Left ventricle myocardium inferior (tissue), 1 donor: ENCODE measurements at regions not wholly inside any gene's neighbourhood (a gene's known extent, or its start where the extent isn't known, plus 50 kb on each side); places are given as distances from the start of the nearest gene placed in this dataset.

Experiments
- DNase-seq: peaks from one replicate; pipeline ENCODE4 v3.0.0-alpha.2; 2020
- H3K27ac ChIP-seq: fragments of 200-600 bp; replicated peaks from 2 replicates; pipeline ENCODE4 v1.8.0; 2021
- H3K27me3 ChIP-seq: fragments of 200-600 bp; 2 replicates; pipeline ENCODE4 v1.8.0; 2021; ENCODE audit warnings: low read depth
- H3K36me3 ChIP-seq: fragments of 200-600 bp; 2 replicates; pipeline ENCODE4 v1.8.0; 2021
- H3K4me1 ChIP-seq: fragments of 200-600 bp; 2 replicates; pipeline ENCODE4 v1.8.0; 2021
- H3K4me3 ChIP-seq: fragments of 200-600 bp; 2 replicates; pipeline ENCODE4 v1.8.0; 2021; ENCODE audit warnings: mild to moderate bottlenecking, moderate library complexity
- H3K9me3 ChIP-seq: fragments of 200-600 bp; replicated peaks from 2 replicates; pipeline ENCODE4 v1.8.0; 2021
- CTCF ChIP-seq: fragments of 200-600 bp; IDR thresholded peaks from 2 replicates; pipeline ENCODE4 v1.8.0; 2021; ENCODE audit warnings: antibody characterized with exemption, mild to moderate bottlenecking, borderline replicate concordance
- intact Hi-C: fragments of 100-400 bp; cut with micrococcal nuclease; formaldehyde crosslinking; loops from one replicate; pipeline ENCODE4 v1.11.0; 2022
- donor health status: DM: no; HTN: yes; CAD: no; lungs with severe emphysema.

- Histone ChIP-seq H3K4me1 (no peaks in the 10 kb centered on the region), H3K27me3 (no peaks in the 10 kb centered on the region), H3K9me3 (peaks cover 14% of the 10 kb centered on the region), H3K4me3 (no peak overlapping the region), H3K27ac (no peak overlapping the region), H3K36me3 (no peaks in the 10 kb centered on the region)
- no peak for TF ChIP-seq CTCF
- DNase-seq, result no peak
- intact Hi-C loops, result no loop called here
Measured at GRCh38 chrX:69379412-69379811, 124.7 kb upstream of the NALF2 start.

DNA sequence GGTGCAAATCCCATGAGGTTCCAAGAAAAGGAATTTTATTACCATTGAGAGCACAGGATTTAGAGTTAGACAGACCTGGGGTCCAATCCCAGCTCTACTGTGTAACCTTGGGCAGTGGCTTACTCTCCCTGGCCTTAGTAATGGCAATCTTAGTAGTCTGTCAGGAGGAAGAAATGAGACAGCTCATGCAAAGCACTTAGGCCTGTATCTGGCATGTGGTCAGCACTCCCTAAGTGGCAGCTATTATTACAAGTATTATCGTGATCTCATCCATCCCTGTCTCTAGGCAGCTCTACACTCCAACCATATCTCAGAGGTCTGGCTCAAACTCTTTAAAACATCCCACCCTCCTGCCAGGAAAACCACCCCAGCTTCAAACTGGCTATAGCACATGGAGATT lies 129.6 kb upstream of the NALF2 start:
- no peak for DNase-seq
- TF ChIP-seq CTCF, result no peak
- Histone ChIP-seq H3K36me3 (no peaks in the 10 kb centered on the region), H3K4me3 (no peak overlapping the region), H3K27ac (peak overlapping the region; percentile 50), H3K27me3 (no peaks in the 10 kb centered on the region), H3K9me3 (peaks cover 14% of the 10 kb centered on the region), H3K4me1 (no peaks in the 10 kb centered on the region)
- intact Hi-C loops, result no loop called here

GRCh38 chrX:69372435-69372834 lies 131.7 kb upstream of the NALF2 start:
- no peak for TF ChIP-seq CTCF
- H3K27me3 ChIP-seq, result no peaks in the 10 kb centered on the region
- H3K27ac ChIP-seq, result no peak overlapping the region
- H3K36me3 ChIP-seq, result no peaks in the 10 kb centered on the region
- DNase-seq, result no peak
- no peaks in the 10 kb centered on the region for H3K4me1 ChIP-seq
- intact Hi-C loops, result no loop called here
- peaks cover 14% of the 10 kb centered on the region for H3K9me3 ChIP-seq
- H3K4me3 ChIP-seq, result no peak overlapping the region

DNA sequence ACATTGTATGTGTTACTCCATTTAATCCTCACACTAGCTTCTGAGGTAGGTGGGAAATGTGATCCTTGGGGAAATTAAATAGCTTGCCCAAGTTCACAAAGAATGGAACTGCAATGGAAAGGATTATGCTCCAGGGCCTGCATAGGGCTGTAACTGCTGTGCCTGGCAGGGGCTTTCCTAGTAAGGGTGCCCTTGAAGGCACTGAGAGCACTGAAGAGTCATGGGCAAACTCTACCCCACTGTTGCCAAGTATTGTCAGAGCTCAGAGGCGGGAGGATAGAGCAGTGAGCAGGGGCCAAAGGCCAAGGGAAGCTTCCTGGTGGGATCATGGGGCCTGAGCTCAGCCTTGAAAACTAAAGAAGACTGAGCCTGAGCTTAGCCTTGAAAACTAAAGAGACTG lies 133.0 kb upstream of the NALF2 start:
- Histone ChIP-seq H3K27ac (no peak overlapping the region), H3K4me3 (no peak overlapping the region), H3K4me1 (no peaks in the 10 kb centered on the region), H3K27me3 (no peaks in the 10 kb centered on the region), H3K36me3 (no peaks in the 10 kb centered on the region), H3K9me3 (peaks cover 5% of the 10 kb centered on the region)
- intact Hi-C loops, result no loop called here
- no peak for DNase-seq
- TF ChIP-seq CTCF, result no peak

GRCh38 chrX:69369999-69370398 lies 134.1 kb upstream of the NALF2 start:
- H3K27ac ChIP-seq, result no peak overlapping the region
- H3K36me3 ChIP-seq, result no peaks in the 10 kb centered on the region
- H3K4me1 ChIP-seq, result no peaks in the 10 kb centered on the region
- intact Hi-C loops, result no loop called here
- no peaks in the 10 kb centered on the region for H3K27me3 ChIP-seq
- DNase-seq, result no peak
- no peak overlapping the region for H3K4me3 ChIP-seq
- TF ChIP-seq CTCF, result no peak
- H3K9me3 ChIP-seq, result no peaks in the 10 kb centered on the region

- peaks cover 6% of the 10 kb centered on the region for H3K4me1 ChIP-seq
- H3K36me3 ChIP-seq, result no peaks in the 10 kb centered on the region
- H3K27me3 ChIP-seq, result no peaks in the 10 kb centered on the region
- no peaks in the 10 kb centered on the region for H3K9me3 ChIP-seq
- no peak overlapping the region for H3K4me3 ChIP-seq
- intact Hi-C loops, result no loop called here
- TF ChIP-seq CTCF, result no peak
- no peak for DNase-seq
- H3K27ac ChIP-seq, result no peak overlapping the region
Measured at GRCh38 chrX:69366183-69366582, 137.9 kb upstream of the NALF2 start.
